Trophoblast cell (in vitro differentiated cells and primary cell): ENCODE measurements at regions not wholly inside any gene's neighbourhood (a gene's known extent, or its start where the extent isn't known, plus 50 kb on each side); places are given as distances from the start of the nearest gene placed in this dataset.

ENCODE experiments used
- DNase-seq, 2 donors: peaks; one replicate each; pipeline ENCODE4 v3.0.0-alpha.2; 2016
- H2AFZ ChIP-seq: 2 replicates; pipeline ENCODE4 v1.6.1; 2013; ENCODE audit warnings: low read length, moderate library complexity, mild to moderate bottlenecking; ENCODE audit not compliant: insufficient read depth, poor library complexity
- H2AK5ac ChIP-seq: 2 replicates; pipeline ENCODE4 v1.6.1; 2013; ENCODE audit warnings: mild to moderate bottlenecking, low read length
- H2BK120ac ChIP-seq: 2 replicates; pipeline ENCODE4 v1.6.1; 2013; ENCODE audit warnings: low read length, mild to moderate bottlenecking, moderate library complexity; ENCODE audit not compliant: insufficient read depth, poor library complexity
- H2BK12ac ChIP-seq: 2 replicates; pipeline ENCODE4 v1.6.1; 2013; ENCODE audit warnings: mild to moderate bottlenecking, low read length, moderate library complexity
- H2BK5ac ChIP-seq: 2 replicates; pipeline ENCODE4 v1.6.1; 2013; ENCODE audit warnings: low read length, low read depth, moderate library complexity, mild to moderate bottlenecking; ENCODE audit not compliant: poor library complexity
- H3K14ac ChIP-seq: 2 replicates; pipeline ENCODE4 v1.6.1; 2013; ENCODE audit warnings: mild to moderate bottlenecking, low read length
- H3K18ac ChIP-seq: 2 replicates; pipeline ENCODE4 v1.6.1; 2013; ENCODE audit warnings: mild to moderate bottlenecking, low read length
- H3K23ac ChIP-seq: 2 replicates; pipeline ENCODE4 v1.6.1; 2013; ENCODE audit warnings: low read length
- H3K27ac ChIP-seq: 2 replicates; pipeline ENCODE4 v1.5.1; 2013; ENCODE audit warnings: low read depth, mild to moderate bottlenecking, inconsistent platforms, low read length, moderate library complexity
- H3K27me3 ChIP-seq: 2 replicates; pipeline ENCODE4 v1.6.1; 2013; ENCODE audit warnings: inconsistent platforms, mild to moderate bottlenecking, low read length, moderate library complexity; ENCODE audit not compliant: insufficient read depth
- H3K36me3 ChIP-seq, 2 experiments: 1 replicate in 1 of 2; 2 replicates in 1 of 2; pipeline ENCODE4 v1.6.1; 2013; ENCODE audit warnings: low read length in 2 of 2, mild to moderate bottlenecking in 2 of 2, moderate library complexity in 1 of 2; ENCODE audit not compliant: insufficient read depth in 2 of 2, control insufficient read depth in 1 of 2
- H3K4ac ChIP-seq: 2 replicates; pipeline ENCODE4 v1.6.1; 2013; ENCODE audit warnings: low read depth, mild to moderate bottlenecking, low read length, moderate library complexity
- H3K4me1 ChIP-seq, 2 experiments: 1 replicate in 1 of 2; 2 replicates in 1 of 2; pipeline ENCODE4 v1.6.1; 2013; ENCODE audit warnings: low read length in 2 of 2, mild to moderate bottlenecking in 2 of 2, moderate library complexity in 1 of 2; ENCODE audit not compliant: insufficient read depth in 2 of 2, control insufficient read depth in 1 of 2
- H3K4me2 ChIP-seq: 2 replicates; pipeline ENCODE4 v1.6.1; 2013; ENCODE audit warnings: inconsistent platforms, mild to moderate bottlenecking, low read length, moderate library complexity
- H3K4me3 ChIP-seq: 2 replicates; pipeline ENCODE4 v1.5.1; 2013; ENCODE audit warnings: mild to moderate bottlenecking, low read depth, low read length, inconsistent platforms
- H3K79me1 ChIP-seq: one replicate; pipeline ENCODE4 v1.6.1; 2013; ENCODE audit warnings: low read length
- H3K79me2 ChIP-seq: 2 replicates; pipeline ENCODE4 v1.6.1; 2013; ENCODE audit warnings: low read length, mild to moderate bottlenecking; ENCODE audit not compliant: control insufficient read depth, insufficient read depth, poor library complexity
- H3K9ac ChIP-seq: 2 replicates; pipeline ENCODE4 v1.6.1; 2013; ENCODE audit warnings: mild to moderate bottlenecking, low read length
- H3K9me3 ChIP-seq: 2 replicates; pipeline ENCODE4 v1.6.1; 2013; ENCODE audit warnings: low read depth, mild to moderate bottlenecking, control low read depth, inconsistent platforms, low read length; ENCODE audit not compliant: insufficient read depth
- H4K12ac ChIP-seq: 2 replicates; pipeline ENCODE4 v1.6.1; 2013; ENCODE audit warnings: low read depth, mild to moderate bottlenecking, low read length, moderate library complexity
- H4K8ac ChIP-seq: 2 replicates; pipeline ENCODE4 v1.6.1; 2013; ENCODE audit warnings: low read depth, mild to moderate bottlenecking, low read length, moderate library complexity
- H4K91ac ChIP-seq: one replicate; pipeline ENCODE4 v1.6.1; 2013; ENCODE audit warnings: low read depth, mild to moderate bottlenecking, low read length, moderate library complexity
- WGBS: extraction: QIAGEN DNeasy Blood & Tissue Kit; methylation state at CpG from one replicate; pipeline ENCODE4 v1.1.7; 2013; ENCODE audit warnings: missing lambda C conversion rate; ENCODE audit not compliant: insufficient read length, insufficient coverage; ENCODE audit errors: extremely low coverage; 5-methylcytosine and 5-hydroxymethylcytosine counted together

DNA sequence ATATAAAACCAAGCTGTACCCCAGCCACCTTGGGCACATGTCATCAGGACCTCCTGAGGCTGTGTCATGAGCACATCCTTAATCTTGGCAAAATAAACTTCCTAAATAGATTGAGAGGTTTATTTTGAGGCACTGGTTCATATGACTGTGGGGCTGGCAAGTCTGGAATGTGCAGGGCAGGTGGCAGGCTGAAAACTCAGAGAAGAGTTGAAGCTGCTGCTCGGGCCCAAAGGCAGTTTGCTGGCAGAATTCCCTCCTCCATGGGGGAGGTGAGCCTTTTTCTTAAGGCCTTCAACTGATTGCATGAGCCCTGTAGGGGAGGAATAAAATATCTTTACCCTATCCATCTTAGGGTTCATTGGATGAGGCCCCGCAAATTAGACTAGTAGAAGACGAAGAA lies 72.2 kb upstream of the CDK20 start:
- H3K4me3 ChIP-seq: no peak overlapping the region
- H3K4ac ChIP-seq: no peak overlapping the region
- no peak overlapping the region for H3K14ac ChIP-seq
- WGBS: no CpG with 5 or more reads among the region's 3 CpGs
- no peak overlapping the region for H4K12ac ChIP-seq
- H3K79me2 ChIP-seq: no peaks in the 10 kb centered on the region
- no peak overlapping the region for H2AK5ac ChIP-seq
- H3K36me3 ChIP-seq: no peaks in the 10 kb centered on the region
- no peaks in the 10 kb centered on the region for H3K4me1 ChIP-seq
- DNase-seq: no peak
- H2BK12ac ChIP-seq: no peak overlapping the region
- no peak overlapping the region for H4K91ac ChIP-seq
- H3K23ac ChIP-seq: no peak overlapping the region
- peaks cover 10% of the 10 kb centered on the region for H3K9me3 ChIP-seq
- no peak overlapping the region for H2BK5ac ChIP-seq
- H2AFZ ChIP-seq: no peak overlapping the region
- no peak overlapping the region for H3K4me2 ChIP-seq
- H3K18ac ChIP-seq: no peak overlapping the region
- H3K27me3 ChIP-seq: no peaks in the 10 kb centered on the region
- H3K27ac ChIP-seq: no peak overlapping the region
- no peak overlapping the region for H3K9ac ChIP-seq
- no peak overlapping the region for H4K8ac ChIP-seq
- no peak overlapping the region for H2BK120ac ChIP-seq
- no peaks in the 10 kb centered on the region for H3K79me1 ChIP-seq

DNA sequence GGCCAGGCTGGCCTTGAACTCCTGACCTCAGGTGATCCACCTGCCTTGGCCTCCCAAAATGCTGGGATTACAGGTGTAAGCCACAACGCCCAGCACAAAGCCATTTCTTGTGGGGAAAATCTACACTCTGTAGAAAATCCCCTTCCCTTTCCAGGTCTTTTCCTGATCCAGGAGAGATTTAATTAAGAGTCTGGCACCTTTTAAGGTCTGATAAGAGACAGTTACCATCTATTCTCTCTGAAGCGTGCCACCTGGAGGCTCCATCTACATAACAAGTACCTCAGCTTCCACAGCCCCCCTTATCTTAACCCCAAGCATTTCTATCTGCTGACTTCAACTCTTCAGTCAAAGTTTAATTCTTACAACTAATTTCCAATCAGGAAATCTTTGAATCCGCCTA lies 71.4 kb upstream of the CDK20 start:
- no peak overlapping the region for H3K14ac ChIP-seq
- no peak overlapping the region for H3K9ac ChIP-seq
- H3K79me1 ChIP-seq: no peaks in the 10 kb centered on the region
- H3K4me2 ChIP-seq: no peak overlapping the region
- no peak overlapping the region for H2BK5ac ChIP-seq
- no peak overlapping the region for H2AFZ ChIP-seq
- no peaks in the 10 kb centered on the region for H3K36me3 ChIP-seq
- H2BK12ac ChIP-seq: no peak overlapping the region
- no peak overlapping the region for H2AK5ac ChIP-seq
- H3K4me1 ChIP-seq: no peaks in the 10 kb centered on the region
- no peak overlapping the region for H2BK120ac ChIP-seq
- no peak overlapping the region for H3K23ac ChIP-seq
- no peak overlapping the region for H4K12ac ChIP-seq
- no peak overlapping the region for H3K4me3 ChIP-seq
- no peak for DNase-seq
- no peak overlapping the region for H4K8ac ChIP-seq
- H3K9me3 ChIP-seq: peaks cover 10% of the 10 kb centered on the region
- no peak overlapping the region for H3K4ac ChIP-seq
- no peak overlapping the region for H4K91ac ChIP-seq
- no peak overlapping the region for H3K18ac ChIP-seq
- no peaks in the 10 kb centered on the region for H3K27me3 ChIP-seq
- H3K79me2 ChIP-seq: no peaks in the 10 kb centered on the region
- no peak overlapping the region for H3K27ac ChIP-seq
- no CpG with 5 or more reads among the region's 3 CpGs for WGBS

DNA sequence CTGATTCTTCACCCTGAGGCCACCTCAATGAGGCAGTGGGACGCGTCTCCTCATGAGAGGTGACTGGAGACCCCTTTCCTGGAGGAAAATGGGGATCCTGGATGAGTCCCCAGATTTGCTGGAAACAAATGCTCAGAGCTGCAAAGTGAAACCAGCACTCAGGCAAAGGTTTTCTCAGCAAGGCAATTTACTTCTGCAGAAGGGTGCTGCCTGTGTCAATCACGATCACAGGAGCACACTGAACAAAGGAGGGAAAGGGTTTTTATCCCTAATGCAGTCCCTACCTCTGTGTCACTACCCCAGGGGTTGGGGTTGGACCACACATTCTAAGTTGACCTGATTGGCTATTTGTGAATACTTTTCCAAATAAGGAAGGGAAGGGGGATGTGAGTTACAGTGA lies 69.9 kb upstream of the CDK20 start:
- Histone ChIP-seq H3K4me3 (no peak overlapping the region), H2AK5ac (no peak overlapping the region)
- no CpG with 5 or more reads among the region's 3 CpGs for WGBS

DNA sequence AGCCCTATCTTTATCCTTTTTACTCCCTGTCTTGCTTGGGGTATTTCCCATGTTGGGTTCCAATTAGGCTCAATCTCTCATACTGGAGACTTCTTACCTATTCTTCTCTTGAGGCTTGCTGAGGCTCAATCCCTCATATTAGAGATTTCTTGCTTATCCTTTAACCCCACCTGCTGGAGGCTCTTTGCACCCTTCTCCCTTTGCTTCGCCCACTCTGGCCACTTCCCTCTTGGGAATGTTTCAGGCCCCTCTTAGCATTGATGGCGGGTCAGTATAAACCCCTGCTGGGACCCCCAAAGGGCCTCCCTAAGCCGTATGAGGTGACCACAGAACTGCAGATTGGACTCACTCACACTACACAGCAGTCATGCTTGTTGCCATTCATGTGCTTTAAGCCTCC lies 69.3 kb upstream of the CDK20 start:
- Histone ChIP-seq H3K9me3 (peaks cover 13% of the 10 kb centered on the region), H3K79me1 (no peaks in the 10 kb centered on the region), H3K4me3 (no peak overlapping the region), H3K4ac (no peak overlapping the region), H3K23ac (no peak overlapping the region), H4K91ac (no peak overlapping the region), H3K9ac (no peak overlapping the region), H3K27me3 (no peaks in the 10 kb centered on the region), H2AFZ (no peak overlapping the region), H2AK5ac (no peak overlapping the region), H3K36me3 (no peaks in the 10 kb centered on the region), H3K79me2 (no peaks in the 10 kb centered on the region), H2BK5ac (no peak overlapping the region), H3K27ac (no peak overlapping the region), H4K8ac (no peak overlapping the region), H2BK12ac (no peak overlapping the region), H4K12ac (no peak overlapping the region), H3K4me2 (no peak overlapping the region), H3K18ac (no peak overlapping the region), H3K14ac (no peak overlapping the region), H3K4me1 (no peaks in the 10 kb centered on the region), H2BK120ac (no peak overlapping the region)
- no CpG with 5 or more reads among the region's 3 CpGs for WGBS
- no peak for DNase-seq

More for the DNA sequence above, 69.9 kb upstream of the CDK20 start:
- Histone ChIP-seq H3K4me2 (no peak overlapping the region), H2BK120ac (no peak overlapping the region), H2AFZ (no peak overlapping the region), H3K79me2 (no peaks in the 10 kb centered on the region), H3K9me3 (peaks cover 10% of the 10 kb centered on the region), H4K91ac (no peak overlapping the region), H2BK5ac (no peak overlapping the region), H2BK12ac (no peak overlapping the region), H3K14ac (no peak overlapping the region), H3K79me1 (no peaks in the 10 kb centered on the region), H4K8ac (no peak overlapping the region), H3K4me1 (no peaks in the 10 kb centered on the region), H3K27me3 (no peaks in the 10 kb centered on the region), H3K9ac (no peak overlapping the region), H3K36me3 (no peaks in the 10 kb centered on the region), H4K12ac (no peak overlapping the region), H3K18ac (no peak overlapping the region), H3K23ac (no peak overlapping the region), H3K4ac (no peak overlapping the region), H3K27ac (no peak overlapping the region)
- DNase-seq: no peak
